PC-3 (cell line): ENCODE measurements at regions not wholly inside any gene's neighbourhood (a gene's known extent, or its start where the extent isn't known, plus 50 kb on each side); places are given as distances from the start of the nearest gene placed in this dataset.

ENCODE experiments used
- ATAC-seq: fragments of 200-7000 bp; cut with Tn5 transposase; 2 replicates; pipeline ENCODE4 v1.9.1; 2020; ENCODE audit warnings: mild to moderate bottlenecking, moderate library complexity
- BruUV-seq: library from RNA; stranded (reverse); fragments of 400-500 nt; replicated peaks from 2 replicates; lab custom pipeline; 2021; lab: Mats Ljungman, UMichigan
- CTCF ChIA-PET: fragments of 300-600 bp; sonication (Branson Sonifier 250); formaldehyde crosslinking; loops from one replicate; lab custom pipeline; 2022; ENCODE audit warnings: antibody characterized with exemption; lab: Charles Lee
- POLR2A ChIA-PET: fragments of 300-600 bp; sonication (Branson Sonifier 250); formaldehyde crosslinking; loops from one replicate; lab custom pipeline; 2022; ENCODE audit warnings: antibody characterized with exemption; ENCODE audit not compliant: unreplicated experiment; lab: Charles Lee
- DNase-seq: peaks from one replicate; pipeline ENCODE4 v3.0.0-alpha.2; 2015
- H2AFZ ChIP-seq: fragments of 300-600 bp; sonication (generic); 2 replicates; pipeline ENCODE4 v1.6.0; 2016; ENCODE audit warnings: antibody characterized with exemption, low read length
- H3F3A ChIP-seq: fragments of 300-600 bp; sonication (generic); one replicate; pipeline ENCODE4 v1.6.0; 2017; ENCODE audit warnings: antibody characterized with exemption, low read length, control low read depth, mild to moderate bottlenecking; ENCODE audit not compliant: unreplicated experiment
- H3K27ac ChIP-seq: fragments of 300-600 bp; sonication (generic); 2 replicates; pipeline ENCODE4 v1.5.1; 2016; ENCODE audit warnings: mild to moderate bottlenecking, low read length
- H3K27me3 ChIP-seq: fragments of 300-600 bp; sonication (generic); 2 replicates; pipeline ENCODE4 v1.6.1; 2016; ENCODE audit warnings: low read length, mixed read lengths
- H3K36me3 ChIP-seq: fragments of 300-600 bp; sonication (generic); 2 replicates; pipeline ENCODE4 v1.6.1; 2016; ENCODE audit warnings: low read depth, mixed run types, low read length, mixed read lengths
- H3K4me1 ChIP-seq: fragments of 300-600 bp; sonication (generic); 2 replicates; pipeline ENCODE4 v1.5.1; 2016; ENCODE audit warnings: low read length; ENCODE audit not compliant: insufficient read depth
- H3K4me2 ChIP-seq: fragments of 300-600 bp; sonication (generic); 2 replicates; pipeline ENCODE4 v1.6.0; 2016; ENCODE audit warnings: low read length
- H3K4me3 ChIP-seq: fragments of 300-600 bp; sonication (generic); 2 replicates; pipeline ENCODE4 v1.5.1; 2016; ENCODE audit warnings: mild to moderate bottlenecking, low read length, mixed read lengths
- H3K79me2 ChIP-seq: fragments of 300-600 bp; sonication (generic); 2 replicates; pipeline ENCODE4 v1.6.1; 2017; ENCODE audit warnings: low read length, mixed read lengths
- H3K9ac ChIP-seq: fragments of 300-600 bp; sonication (generic); 2 replicates; pipeline ENCODE4 v1.6.0; 2016; ENCODE audit warnings: mild to moderate bottlenecking, low read length
- H3K9me2 ChIP-seq: fragments of 300-600 bp; sonication (generic); replicated peaks from 2 replicates; pipeline ENCODE4 v1.6.1; 2016; ENCODE audit warnings: mixed run types, low read length, mixed read lengths
- H3K9me3 ChIP-seq: fragments of 300-600 bp; sonication (generic); 2 replicates; pipeline ENCODE4 v1.6.1; 2016; ENCODE audit warnings: low read length, mixed read lengths
- H4K20me1 ChIP-seq: fragments of 300-600 bp; sonication (generic); 2 replicates; pipeline ENCODE4 v1.6.1; 2016; ENCODE audit warnings: low read length, mixed read lengths
- CTCF ChIP-seq: fragments of 300-600 bp; sonication (generic); conservative IDR thresholded peaks from 2 replicates; pipeline ENCODE4 v1.5.1; 2017; ENCODE audit warnings: antibody characterized with exemption, low read depth, mild to moderate bottlenecking, low read length
- EZH2 ChIP-seq: fragments of 300-600 bp; sonication (generic); IDR thresholded peaks from one replicate; pipeline ENCODE4 v1.6.1; 2017; ENCODE audit warnings: antibody characterized with exemption, mild to moderate bottlenecking, low read length; ENCODE audit not compliant: unreplicated experiment
- EZH2phosphoT487 ChIP-seq: fragments of 300-600 bp; sonication (generic); IDR thresholded peaks from 2 replicates; pipeline ENCODE4 v1.6.1; 2018; ENCODE audit warnings: mild to moderate bottlenecking, antibody characterized with exemption, low read length, borderline replicate concordance
- intact Hi-C: fragments of 100-400 bp; cut with micrococcal nuclease; formaldehyde crosslinking; loops from 2 replicates; pipeline ENCODE4 v1.9.0; 2023

- H3K9ac ChIP-seq: no peak overlapping the region
- BruUV-seq: no TSS peak
- H3F3A ChIP-seq: no peaks in the 10 kb centered on the region
- H3K27ac ChIP-seq: no peak overlapping the region
- H3K27me3 ChIP-seq: no peaks in the 10 kb centered on the region
- H2AFZ ChIP-seq: no peak overlapping the region
- no peaks in the 10 kb centered on the region for H3K4me1 ChIP-seq
- ChIA-PET POLR2A (no interaction called here), CTCF (no interaction called here)
- no peak for DNase-seq
- TF ChIP-seq EZH2phosphoT487: no peak
- TF ChIP-seq CTCF: no peak
- no peak for TF ChIP-seq EZH2
- intact Hi-C loops: no loop called here
- no peak for ATAC-seq
- no peaks in the 10 kb centered on the region for H3K79me2 ChIP-seq
- H3K9me3 ChIP-seq: no peaks in the 10 kb centered on the region
- no peaks in the 10 kb centered on the region for H4K20me1 ChIP-seq
- no peaks in the 10 kb centered on the region for H3K36me3 ChIP-seq
- H3K4me3 ChIP-seq: no peak overlapping the region
- H3K9me2 ChIP-seq: no peaks in the 10 kb centered on the region
- no peak overlapping the region for H3K4me2 ChIP-seq
Measured at GRCh38 chrX:6849716-6850414, 297.6 kb upstream of the STS start.

GRCh38 chrX:6832619-6833018 lies 297.7 kb upstream of the VCX3A start:
- H3K4me1 ChIP-seq: no peaks in the 10 kb centered on the region
- H3K9me2 ChIP-seq: no peaks in the 10 kb centered on the region
- no peak for TF ChIP-seq CTCF
- no peak for TF ChIP-seq EZH2
- H3K4me3 ChIP-seq: no peak overlapping the region
- no peak overlapping the region for H3K9ac ChIP-seq
- no peaks in the 10 kb centered on the region for H4K20me1 ChIP-seq
- no peaks in the 10 kb centered on the region for H3F3A ChIP-seq
- H3K27ac ChIP-seq: no peak overlapping the region
- no peaks in the 10 kb centered on the region for H3K79me2 ChIP-seq
- DNase-seq: no peak
- POLR2A ChIA-PET: no interaction called here
- H3K36me3 ChIP-seq: no peaks in the 10 kb centered on the region
- no peaks in the 10 kb centered on the region for H3K9me3 ChIP-seq
- H3K27me3 ChIP-seq: no peaks in the 10 kb centered on the region
- ATAC-seq: no peak
- no TSS peak for BruUV-seq
- H2AFZ ChIP-seq: no peak overlapping the region
- CTCF ChIA-PET: no interaction called here
- no peak overlapping the region for H3K4me2 ChIP-seq
- intact Hi-C loops: no loop called here

- Histone ChIP-seq H3K4me3 (no peak overlapping the region), H3K36me3 (no peaks in the 10 kb centered on the region), H3K9me3 (no peaks in the 10 kb centered on the region), H3F3A (no peaks in the 10 kb centered on the region), H3K4me1 (no peaks in the 10 kb centered on the region), H3K4me2 (no peak overlapping the region), H3K9me2 (no peaks in the 10 kb centered on the region), H3K9ac (no peak overlapping the region), H4K20me1 (no peaks in the 10 kb centered on the region), H2AFZ (no peak overlapping the region), H3K27ac (no peak overlapping the region), H3K79me2 (no peaks in the 10 kb centered on the region), H3K27me3 (no peaks in the 10 kb centered on the region)
- TF ChIP-seq EZH2phosphoT487: no peak
- no peak for TF ChIP-seq EZH2
- TF ChIP-seq CTCF: no peak
- DNase-seq (no peak), ATAC-seq (no peak)
- intact Hi-C loops: no loop called here
- BruUV-seq: no TSS peak
- POLR2A ChIA-PET: no interaction called here
- CTCF ChIA-PET: no interaction called here
Measured at GRCh38 chrX:6826856-6827255, 291.9 kb upstream of the VCX3A start.
